ENCODE measurements at regions not wholly inside any gene's neighbourhood (a gene's known extent, or its start where the extent isn't known, plus 50 kb on each side); places are given as distances from the start of the nearest gene placed in this dataset.

DNA sequence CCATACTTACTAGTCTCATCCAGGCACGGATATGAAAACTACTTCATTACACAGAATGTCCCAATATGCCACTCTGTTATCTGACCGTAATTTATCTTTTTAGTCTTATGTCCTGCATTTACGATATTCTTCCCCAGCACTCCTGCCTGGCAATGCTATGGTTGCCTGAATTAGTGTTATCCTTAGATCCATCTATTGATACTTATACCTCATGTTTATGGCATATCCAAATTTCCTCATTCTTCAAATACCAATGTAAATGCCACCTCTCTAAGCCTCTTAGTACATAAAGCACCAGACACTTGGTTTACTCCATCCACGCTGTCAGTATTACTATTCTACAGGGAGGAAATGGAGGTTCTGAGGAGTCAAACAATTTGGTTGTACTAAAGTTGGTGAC is 507.8 kb upstream of the NMUR2 start:
- no peak for TF ChIP-seq EZH2 (IDR thresholded peaks at IDR 0.05; ENCODE audit: insufficient read depth, low read length)
- TF ChIP-seq, protein P1, sequence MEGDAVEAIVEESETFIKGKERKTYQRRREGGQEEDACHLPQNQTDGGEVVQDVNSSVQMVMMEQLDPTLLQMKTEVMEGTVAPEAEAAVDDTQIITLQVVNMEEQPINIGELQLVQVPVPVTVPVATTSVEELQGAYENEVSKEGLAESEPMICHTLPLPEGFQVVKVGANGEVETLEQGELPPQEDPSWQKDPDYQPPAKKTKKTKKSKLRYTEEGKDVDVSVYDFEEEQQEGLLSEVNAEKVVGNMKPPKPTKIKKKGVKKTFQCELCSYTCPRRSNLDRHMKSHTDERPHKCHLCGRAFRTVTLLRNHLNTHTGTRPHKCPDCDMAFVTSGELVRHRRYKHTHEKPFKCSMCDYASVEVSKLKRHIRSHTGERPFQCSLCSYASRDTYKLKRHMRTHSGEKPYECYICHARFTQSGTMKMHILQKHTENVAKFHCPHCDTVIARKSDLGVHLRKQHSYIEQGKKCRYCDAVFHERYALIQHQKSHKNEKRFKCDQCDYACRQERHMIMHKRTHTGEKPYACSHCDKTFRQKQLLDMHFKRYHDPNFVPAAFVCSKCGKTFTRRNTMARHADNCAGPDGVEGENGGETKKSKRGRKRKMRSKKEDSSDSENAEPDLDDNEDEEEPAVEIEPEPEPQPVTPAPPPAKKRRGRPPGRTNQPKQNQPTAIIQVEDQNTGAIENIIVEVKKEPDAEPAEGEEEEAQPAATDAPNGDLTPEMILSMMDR (IDR thresholded peaks at IDR 0.05; ENCODE audit: insufficient read depth, low read depth, low read length) = no peak

Measured in astrocyte (in vitro differentiated cells and primary cell).